HFF-Myc (cell line): ENCODE measurements at regions not wholly inside any gene's neighbourhood (a gene's known extent, or its start where the extent isn't known, plus 50 kb on each side); places are given as distances from the start of the nearest gene placed in this dataset.

ENCODE experiments used
- DNase-seq: peaks from one replicate; pipeline ENCODE4 v3.0.0-alpha.2; 2011; ENCODE audit warnings: low read depth; ENCODE audit errors: extremely low read depth
- H3K4me3 ChIP-seq: replicated peaks from 2 replicates; pipeline ENCODE4 v1.5.1; 2011; ENCODE audit warnings: low read depth, mild to moderate bottlenecking, control low read depth, low read length
- CTCF ChIP-seq: IDR thresholded peaks from 2 replicates; pipeline ENCODE4 v1.5.1; 2012; ENCODE audit warnings: mild to moderate bottlenecking, low read depth, low read length, control low read depth; ENCODE audit errors: missing control alignments

DNA sequence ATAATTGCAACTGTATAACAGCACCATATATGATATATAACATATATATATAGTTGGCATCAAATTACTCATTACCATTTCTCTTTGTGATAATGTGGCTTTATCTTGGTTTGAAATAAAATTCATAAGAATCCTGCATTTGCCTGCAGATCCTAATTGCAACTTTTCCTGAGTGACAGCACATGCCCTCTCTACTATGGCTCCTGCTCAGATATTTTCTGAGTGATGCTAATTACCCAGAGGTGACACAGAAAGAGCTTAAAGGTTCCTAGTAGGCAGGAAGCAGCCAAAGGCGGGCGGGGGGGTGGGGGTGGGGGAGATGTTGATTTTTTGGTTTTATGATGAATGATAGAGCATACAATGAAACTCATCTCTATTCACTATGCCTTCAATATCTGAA, 370.6 kb downstream of the MFSD1 start:
- no peak for TF ChIP-seq CTCF
- H3K4me3 ChIP-seq: no peak overlapping the region
- DNase-seq: no peak

DNA sequence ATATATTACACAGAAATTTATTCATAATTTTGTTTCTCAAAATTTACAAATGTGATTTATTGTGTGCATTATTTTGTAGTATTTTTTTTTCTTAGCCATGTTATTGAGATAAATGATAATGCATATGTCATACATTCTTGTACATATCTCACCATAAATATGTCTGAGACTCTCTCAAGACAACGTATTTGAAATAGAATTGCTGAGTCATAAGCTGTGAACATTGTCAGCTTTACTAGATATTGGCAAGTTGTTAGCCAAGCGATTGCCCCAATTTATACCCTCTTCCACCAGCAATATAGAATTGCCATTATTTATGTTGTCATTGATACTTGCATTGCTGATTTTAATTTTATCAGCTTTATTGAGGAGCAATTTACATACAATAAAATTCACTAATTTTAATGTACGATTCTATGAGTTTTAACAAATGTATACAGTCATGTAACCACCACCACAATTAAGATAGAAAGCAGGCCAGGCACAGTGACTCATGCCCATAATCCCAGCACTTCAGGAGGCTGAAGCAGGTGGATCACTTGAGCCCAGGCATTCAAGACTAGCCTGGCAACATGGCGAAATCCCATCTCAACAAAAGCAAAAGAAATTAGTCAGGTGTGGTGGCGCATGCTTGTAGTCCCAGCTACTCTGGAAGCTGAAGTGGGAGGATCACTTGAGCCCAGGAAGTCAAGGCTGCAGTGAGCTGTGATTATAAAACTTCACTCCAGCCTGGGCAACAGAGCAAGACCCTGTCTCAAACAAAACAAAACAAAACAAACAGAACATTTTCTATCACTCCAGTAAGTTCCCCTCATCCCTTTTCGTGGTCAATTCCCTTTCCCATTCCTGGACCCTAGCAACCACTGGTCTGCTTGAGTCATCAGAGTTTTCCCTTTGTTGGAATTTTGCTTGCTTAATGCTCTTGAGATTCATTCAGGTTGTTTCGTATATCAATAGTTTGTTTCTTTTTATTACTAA, 373.1 kb downstream of the MFSD1 start:
- no peak for TF ChIP-seq CTCF
- DNase-seq: no peak

DNA sequence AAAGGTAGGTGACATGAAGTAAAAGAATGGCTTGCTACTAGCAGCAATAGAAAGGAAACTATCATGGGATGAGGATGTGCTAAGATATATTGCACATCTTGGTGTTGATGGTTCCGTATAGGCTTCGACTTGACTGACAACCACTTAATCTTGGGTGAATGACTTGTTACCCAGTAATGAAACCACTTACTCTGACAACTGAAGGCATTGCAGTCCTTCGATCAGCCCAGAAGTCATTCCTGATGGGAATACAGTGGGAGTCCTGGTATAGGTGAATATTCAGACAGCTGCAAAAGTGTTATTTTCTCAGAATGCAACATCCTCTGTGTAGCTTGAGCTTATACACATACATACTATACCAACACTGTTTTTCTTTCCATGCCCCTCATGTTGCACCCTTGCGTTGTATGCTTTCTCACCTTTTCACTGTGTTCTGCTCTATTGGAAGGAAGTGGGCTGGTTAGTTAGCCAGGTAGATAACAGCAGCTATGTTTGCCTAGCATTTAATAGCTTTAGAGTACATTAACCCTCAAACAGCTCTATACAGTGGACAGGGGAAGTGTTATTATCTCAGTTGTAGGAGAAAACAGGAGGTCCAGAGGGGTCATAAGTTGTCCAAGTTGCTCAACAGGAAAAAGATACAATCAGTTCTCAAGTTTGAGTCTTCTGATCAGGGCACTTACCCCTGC, 376.5 kb downstream of the MFSD1 start:
- H3K4me3 ChIP-seq: no peak overlapping the region
- TF ChIP-seq CTCF: no peak
- DNase-seq: no peak

More for the DNA sequence above, 373.1 kb downstream of the MFSD1 start:
- no peak overlapping the region for H3K4me3 ChIP-seq

GRCh38 chr3:159182961-159183360, 381.1 kb downstream of the MFSD1 start:
- H3K4me3 ChIP-seq: no peak overlapping the region
- DNase-seq: no peak
- TF ChIP-seq CTCF: no peak

GRCh38 chr3:159185443-159186050, 383.7 kb downstream of the MFSD1 start:
- no peak overlapping the region for H3K4me3 ChIP-seq
- DNase-seq: no peak
- no peak for TF ChIP-seq CTCF

DNA sequence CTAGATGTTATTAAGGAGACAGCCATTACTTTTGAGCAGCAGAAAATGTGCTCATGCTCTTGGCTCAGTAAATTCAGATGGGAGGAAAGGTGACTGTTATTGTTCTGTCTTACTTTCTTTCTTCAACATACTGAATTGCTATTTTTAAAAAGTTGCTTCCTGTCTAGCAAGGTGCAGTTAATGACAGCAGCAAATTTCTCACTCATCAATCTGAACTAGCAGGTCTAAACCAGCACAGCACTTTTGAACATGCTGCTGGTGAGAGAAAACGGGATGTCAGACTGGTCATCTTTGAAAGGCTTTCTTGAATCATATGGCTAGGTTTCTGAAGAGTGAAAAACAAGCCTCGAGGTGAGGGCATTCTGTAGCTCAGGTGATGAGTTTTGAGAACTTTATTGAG, 384.7 kb downstream of the MFSD1 start:
- H3K4me3 ChIP-seq: no peak overlapping the region
- DNase-seq: no peak
- TF ChIP-seq CTCF: no peak
